H9 (cell line): ENCODE measurements at regions not wholly inside any gene's neighbourhood (a gene's known extent, or its start where the extent isn't known, plus 50 kb on each side); places are given as distances from the start of the nearest gene placed in this dataset.

ENCODE experiments used
- DNase-seq: peaks from one replicate; pipeline ENCODE4 v3.0.0-alpha.2; 2017
- H2AFZ ChIP-seq: one replicate; pipeline ENCODE4 v1.6.1; 2013; ENCODE audit warnings: mild to moderate bottlenecking, low read length, control low read depth, moderate library complexity
- H2AK5ac ChIP-seq: 2 replicates; pipeline ENCODE4 v1.6.1; 2013; ENCODE audit warnings: low read length, control low read depth, mixed read lengths; ENCODE audit not compliant: insufficient read length
- H2BK120ac ChIP-seq: one replicate; pipeline ENCODE4 v1.6.1; 2013; ENCODE audit warnings: low read depth, mild to moderate bottlenecking, low read length, control low read depth, inconsistent platforms; ENCODE audit not compliant: poor library complexity, severe bottlenecking
- H2BK12ac ChIP-seq: 2 replicates; pipeline ENCODE4 v1.6.1; 2013; ENCODE audit warnings: low read length, control low read depth, mixed read lengths, low read depth; ENCODE audit not compliant: insufficient read length
- H2BK15ac ChIP-seq: 2 replicates; pipeline ENCODE4 v1.6.1; 2013; ENCODE audit warnings: low read depth, low read length, control low read depth
- H2BK20ac ChIP-seq: one replicate; pipeline ENCODE4 v1.6.1; 2013; ENCODE audit warnings: low read depth, mild to moderate bottlenecking, low read length, control low read depth, inconsistent platforms; ENCODE audit not compliant: poor library complexity, severe bottlenecking
- H2BK5ac ChIP-seq: 2 replicates; pipeline ENCODE4 v1.6.1; 2013; ENCODE audit warnings: low read length, control low read depth, mixed read lengths; ENCODE audit not compliant: insufficient read length
- H3K14ac ChIP-seq: 2 replicates; pipeline ENCODE4 v1.6.1; 2013; ENCODE audit warnings: low read length, control low read depth; ENCODE audit not compliant: insufficient read depth
- H3K18ac ChIP-seq: 2 replicates; pipeline ENCODE4 v1.6.1; 2013; ENCODE audit warnings: low read depth, mild to moderate bottlenecking, mixed read lengths, low read length, control low read depth; ENCODE audit not compliant: insufficient read length
- H3K23ac ChIP-seq: 2 replicates; pipeline ENCODE4 v1.6.1; 2013; ENCODE audit warnings: low read length, control low read depth, mixed read lengths, low read depth; ENCODE audit not compliant: insufficient read length
- H3K23me2 ChIP-seq: 2 replicates; pipeline ENCODE4 v1.6.1; 2013; ENCODE audit warnings: low read depth, mild to moderate bottlenecking, mixed read lengths, low read length, control low read depth; ENCODE audit not compliant: insufficient read length, poor library complexity, severe bottlenecking
- H3K27ac ChIP-seq: 2 replicates; pipeline ENCODE4 v1.5.1; 2013; ENCODE audit warnings: low read length, control low read depth, mixed read lengths, low read depth; ENCODE audit not compliant: insufficient read length
- H3K27me3 ChIP-seq: 2 replicates; pipeline ENCODE4 v1.6.1; 2013; ENCODE audit warnings: low read length, control low read depth, inconsistent platforms; ENCODE audit not compliant: insufficient read depth
- H3K4ac ChIP-seq: 2 replicates; pipeline ENCODE4 v1.6.1; 2013; ENCODE audit warnings: low read depth, mild to moderate bottlenecking, control low read depth, inconsistent platforms, low read length, moderate library complexity
- H3K4me1 ChIP-seq: 2 replicates; pipeline ENCODE4 v1.6.1; 2013; ENCODE audit warnings: low read length, control low read depth, inconsistent platforms; ENCODE audit not compliant: insufficient read depth
- H3K4me2 ChIP-seq: 2 replicates; pipeline ENCODE4 v1.6.1; 2013; ENCODE audit warnings: low read length, control low read depth, mixed read lengths; ENCODE audit not compliant: insufficient read length, insufficient read depth
- H3K56ac ChIP-seq: 2 replicates; pipeline ENCODE4 v1.6.1; 2013; ENCODE audit warnings: low read depth, mild to moderate bottlenecking, mixed read lengths, low read length, control low read depth; ENCODE audit not compliant: insufficient read length
- H3K79me1 ChIP-seq: 2 replicates; pipeline ENCODE4 v1.6.1; 2013; ENCODE audit warnings: low read depth, mild to moderate bottlenecking, moderate library complexity, low read length, control low read depth, inconsistent platforms; ENCODE audit not compliant: insufficient read depth, poor library complexity, severe bottlenecking
- H3K79me2 ChIP-seq: 2 replicates; pipeline ENCODE4 v1.6.1; 2013; ENCODE audit warnings: low read length, control low read depth, inconsistent platforms; ENCODE audit not compliant: insufficient read depth
- H3K9ac ChIP-seq: 2 replicates; pipeline ENCODE4 v1.6.1; 2013; ENCODE audit warnings: low read length, control low read depth, mixed read lengths; ENCODE audit not compliant: insufficient read length; ENCODE audit errors: extremely low read depth
- H3K9me3 ChIP-seq: one replicate; pipeline ENCODE4 v1.6.1; 2013; ENCODE audit warnings: low read depth, low read length, inconsistent platforms; ENCODE audit not compliant: control insufficient read depth
- H3T11ph ChIP-seq: one replicate; pipeline ENCODE4 v1.6.1; 2013; ENCODE audit warnings: mild to moderate bottlenecking, low read length, control low read depth, inconsistent platforms
- H4K20me1 ChIP-seq: one replicate; pipeline ENCODE4 v1.6.1; 2013; ENCODE audit not compliant: control insufficient read depth, insufficient read length, insufficient read depth
- H4K5ac ChIP-seq: 2 replicates; pipeline ENCODE4 v1.6.1; 2013; ENCODE audit warnings: low read depth, mild to moderate bottlenecking, mixed read lengths, low read length, control low read depth; ENCODE audit not compliant: insufficient read length
- H4K8ac ChIP-seq: replicated peaks from 2 replicates; pipeline ENCODE4 v1.6.1; 2013; ENCODE audit warnings: low read length, control low read depth, mixed read lengths, low read depth; ENCODE audit not compliant: insufficient read length
- H4K91ac ChIP-seq: 2 replicates; pipeline ENCODE4 v1.6.1; 2013; ENCODE audit warnings: low read depth, mild to moderate bottlenecking, moderate library complexity, mixed read lengths, low read length, control low read depth; ENCODE audit not compliant: insufficient read length
- H3K27ac Mint-ChIP-seq, 3 experiments: 2 replicates in 2 of 3; 3 replicates in 1 of 3; pipeline ENCODE4 v1.8.0; 2020 to 2021; ENCODE audit warnings: mixed read lengths in 3 of 3, mild to moderate bottlenecking in 1 of 3, moderate library complexity in 1 of 3
- H3K27me3 Mint-ChIP-seq: 2 replicates; pipeline ENCODE4 v1.8.0; 2021; ENCODE audit warnings: low read depth, mild to moderate bottlenecking, moderate library complexity, mixed read lengths
- H3K36me3 Mint-ChIP-seq, 3 experiments: 2 replicates in 2 of 3; 3 replicates in 1 of 3; pipeline ENCODE4 v1.8.0; 2020 to 2021; ENCODE audit warnings: low read depth in 3 of 3, mixed read lengths in 3 of 3; ENCODE audit not compliant: insufficient read depth in 1 of 3
- H3K4me1 Mint-ChIP-seq, 2 experiments: 2 replicates each; pipeline ENCODE4 v1.8.0; 2020; ENCODE audit warnings: mixed read lengths in 2 of 2
- H3K4me3 Mint-ChIP-seq, 2 experiments: 2 replicates in 1 of 2; 3 replicates in 1 of 2; pipeline ENCODE4 v1.8.0; 2020 to 2021; ENCODE audit warnings: mild to moderate bottlenecking in 2 of 2, mixed read lengths in 2 of 2, moderate library complexity in 1 of 2
- H3K9me3 Mint-ChIP-seq, 2 experiments: 2 replicates in 1 of 2; 3 replicates in 1 of 2; pipeline ENCODE4 v1.8.0; 2020; ENCODE audit warnings: mild to moderate bottlenecking in 2 of 2, mixed read lengths in 2 of 2, moderate library complexity in 1 of 2
- CTCF ChIP-seq: fragments of 200-600 bp; sonication (generic); conservative IDR thresholded peaks from 3 replicates; pipeline ENCODE4 v1.8.0; 2021; ENCODE audit warnings: antibody characterized with exemption, mild to moderate bottlenecking
- WGBS: extraction: QIAGEN DNeasy Blood & Tissue Kit; methylation state at CpG from one replicate; pipeline ENCODE4 v1.1.7; 2013; ENCODE audit warnings: missing lambda C conversion rate, low lambda C conversion rate, mixed read lengths; ENCODE audit not compliant: insufficient read length; ENCODE audit errors: extremely low coverage; 5-methylcytosine and 5-hydroxymethylcytosine counted together

GRCh38 chr4:54593795-54594322, 63.9 kb upstream of the KIT start:
- no peak overlapping the region for H4K8ac ChIP-seq
- H3K36me3 Mint-ChIP-seq = no peaks in the 10 kb centered on the region; a peak in 1 of 7 replicates
- WGBS = no CpG with 5 or more reads among the region's 2 CpGs
- H2BK120ac ChIP-seq = no peak overlapping the region
- H3K4me3 Mint-ChIP-seq = no peak overlapping the region
- no peak overlapping the region for H2AFZ ChIP-seq
- no peak overlapping the region for H3K14ac ChIP-seq
- no peak overlapping the region for H3K4ac ChIP-seq
- H2AK5ac ChIP-seq = no peak overlapping the region
- no peak overlapping the region for H3K56ac ChIP-seq
- no peak overlapping the region for H3K4me2 ChIP-seq
- H4K91ac ChIP-seq = no peak overlapping the region
- no peak overlapping the region for H3K9ac ChIP-seq
- H4K20me1 ChIP-seq = no peaks in the 10 kb centered on the region
- no peaks in the 10 kb centered on the region for H3K23me2 ChIP-seq
- H3K79me1 ChIP-seq = no peaks in the 10 kb centered on the region
- no peak overlapping the region for H3K18ac ChIP-seq
- H3K9me3 ChIP-seq = no peaks in the 10 kb centered on the region
- no peak overlapping the region for H3K23ac ChIP-seq
- H3T11ph ChIP-seq = no peak overlapping the region
- H3K79me2 ChIP-seq = no peaks in the 10 kb centered on the region
- no peaks in the 10 kb centered on the region; a peak in 1 of 5 replicates for H3K9me3 Mint-ChIP-seq
- no peak overlapping the region for H3K27ac Mint-ChIP-seq
- no peak overlapping the region for H3K27ac ChIP-seq
- H2BK20ac ChIP-seq = no peak overlapping the region
- TF ChIP-seq CTCF = no peak
- H2BK12ac ChIP-seq = no peak overlapping the region
- no peaks in the 10 kb centered on the region for H3K27me3 Mint-ChIP-seq
- no peak overlapping the region for H2BK5ac ChIP-seq
- H2BK15ac ChIP-seq = no peak overlapping the region
- no peaks in the 10 kb centered on the region for H3K4me1 ChIP-seq
- no peak for DNase-seq
- no peak overlapping the region for H4K5ac ChIP-seq
- H3K27me3 ChIP-seq = no peaks in the 10 kb centered on the region; the same call in 1 of the 2 replicates
- H3K4me1 Mint-ChIP-seq = no peaks in the 10 kb centered on the region
